GM12874 (cell line): ENCODE measurements at regions not wholly inside any gene's neighbourhood (a gene's known extent, or its start where the extent isn't known, plus 50 kb on each side); places are given as distances from the start of the nearest gene placed in this dataset.

Source experiments
- CTCF ChIP-seq: IDR thresholded peaks from 2 replicates; pipeline ENCODE4 v1.5.1; 2011; ENCODE audit warnings: low read depth, mild to moderate bottlenecking, control low read depth, low read length, moderate library complexity; ENCODE audit not compliant: insufficient read depth

- no peak for TF ChIP-seq CTCF
Observed at GRCh38 chr2:71863396-71863795, 284.3 kb downstream of the CYP26B1 start.

GRCh38 chr2:71862921-71863320 is 284.7 kb downstream of the CYP26B1 start:
- no peak for TF ChIP-seq CTCF

- TF ChIP-seq CTCF = no peak
Observed at GRCh38 chr2:71861186-71862160, 286.2 kb downstream of the CYP26B1 start.

- no peak for TF ChIP-seq CTCF
Observed at GRCh38 chr2:71860381-71860926, 287.2 kb downstream of the CYP26B1 start.

- TF ChIP-seq CTCF = no peak
Observed at GRCh38 chr2:71859211-71859847, 288.3 kb downstream of the CYP26B1 start.

GRCh38 chr2:71858071-71858470 is 289.6 kb downstream of the CYP26B1 start:
- TF ChIP-seq CTCF = no peak

- no peak for TF ChIP-seq CTCF
Observed at GRCh38 chr2:71857636-71858035, 290.0 kb downstream of the CYP26B1 start.
